Activated T-helper 17 cell treated with anti-CD3 and anti-CD28 coated beads, Interleukin-2, amount 50 U/mL, for 72 hours (primary cell): ENCODE measurements at regions not wholly inside any gene's neighbourhood (a gene's known extent, or its start where the extent isn't known, plus 50 kb on each side); places are given as distances from the start of the nearest gene placed in this dataset.
"Not testable (repeated sequence)": the region's sequence is repeated elsewhere in the genome, so short reads cannot be mapped to it uniquely, and the experiment has no call there.

Experiments used
- ATAC-seq: fragments of 150-1000 bp; cut with Tn5 transposase; replicated peaks from 2 replicates; pipeline ENCODE4 v1.10.0; 2021; ENCODE audit warnings: mild to moderate bottlenecking, moderate library complexity
- H3K27ac Mint-ChIP-seq: one replicate; pipeline ENCODE4 v1.8.0; 2022; ENCODE audit warnings: mixed read lengths
- H3K27me3 Mint-ChIP-seq: one replicate; pipeline ENCODE4 v1.8.0; 2022; ENCODE audit warnings: mixed read lengths
- H3K36me3 Mint-ChIP-seq: one replicate; pipeline ENCODE4 v1.8.0; 2022; ENCODE audit warnings: low read depth, mild to moderate bottlenecking, mixed read lengths
- H3K4me1 Mint-ChIP-seq: one replicate; pipeline ENCODE4 v1.8.0; 2022; ENCODE audit warnings: mixed read lengths
- H3K4me3 Mint-ChIP-seq: one replicate; pipeline ENCODE4 v1.8.0; 2022; ENCODE audit warnings: mild to moderate bottlenecking, mixed read lengths
- H3K9me3 Mint-ChIP-seq: one replicate; pipeline ENCODE4 v1.8.0; 2022; ENCODE audit warnings: mixed read lengths

GRCh38 chr15:96627031-96627568, 296.6 kb downstream of the NR2F2 start:
- Mint-ChIP-seq H3K36me3 (no peaks in the 10 kb centered on the region), H3K4me3 (no peak overlapping the region), H3K9me3 (no peaks in the 10 kb centered on the region), H3K27ac (no peak overlapping the region), H3K27me3 (no peaks in the 10 kb centered on the region), H3K4me1 (no peaks in the 10 kb centered on the region)
- no peak for ATAC-seq

GRCh38 chr15:96629511-96629910, 299.0 kb downstream of the NR2F2 start:
- H3K9me3 Mint-ChIP-seq, result no peaks in the 10 kb centered on the region
- H3K36me3 Mint-ChIP-seq, result no peaks in the 10 kb centered on the region
- H3K27me3 Mint-ChIP-seq, result no peaks in the 10 kb centered on the region
- no peaks in the 10 kb centered on the region for H3K4me1 Mint-ChIP-seq
- ATAC-seq, result no peak
- no peak overlapping the region for H3K27ac Mint-ChIP-seq
- H3K4me3 Mint-ChIP-seq, result no peak overlapping the region

DNA sequence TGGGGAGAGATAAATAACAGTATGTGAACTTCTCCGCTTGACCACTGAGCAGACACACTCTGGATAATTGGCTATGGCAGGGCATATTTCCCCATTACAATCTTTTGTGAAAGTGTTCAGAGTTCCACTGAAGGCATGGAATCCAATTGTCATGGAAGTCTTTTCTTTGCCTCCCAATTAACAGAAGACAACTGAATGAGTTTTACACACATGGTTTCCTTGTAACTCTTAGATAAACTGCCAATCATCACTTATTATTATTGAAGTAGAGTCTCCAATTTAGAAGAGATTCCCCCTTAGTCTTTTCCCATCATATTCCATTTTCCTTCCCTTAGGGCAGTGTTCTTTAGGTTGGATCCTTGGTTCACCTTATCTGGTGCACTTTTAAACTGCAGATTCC, 308.3 kb downstream of the NR2F2 start:
- H3K27me3 Mint-ChIP-seq, result no peaks in the 10 kb centered on the region

DNA sequence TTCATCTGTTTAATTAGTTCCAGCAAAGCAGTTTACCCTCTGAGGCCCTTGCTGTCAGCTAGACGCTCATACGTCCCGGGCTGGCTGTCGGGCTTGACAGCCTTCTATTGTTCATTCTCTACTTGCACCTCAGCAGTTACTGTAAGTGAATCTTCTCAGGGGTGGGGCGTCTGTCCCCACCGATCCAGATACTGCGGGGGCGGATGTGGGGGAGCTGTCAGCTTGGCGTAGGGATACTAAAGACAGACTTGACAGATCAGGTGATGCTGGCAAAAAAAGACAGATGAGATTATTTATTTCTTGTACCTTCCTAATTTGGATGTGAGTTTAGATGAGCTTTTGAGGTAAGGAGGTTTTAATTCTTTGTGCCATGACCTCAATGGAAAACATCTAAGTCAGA, 315.3 kb downstream of the NR2F2 start:
- H3K4me3 Mint-ChIP-seq, result no peak overlapping the region
- H3K9me3 Mint-ChIP-seq, result peaks cover 19% of the 10 kb centered on the region
- no peaks in the 10 kb centered on the region for H3K36me3 Mint-ChIP-seq
- H3K27me3 Mint-ChIP-seq, result no peaks in the 10 kb centered on the region
- H3K4me1 Mint-ChIP-seq, result no peaks in the 10 kb centered on the region
- no peak overlapping the region for H3K27ac Mint-ChIP-seq
- ATAC-seq, result no peak

More for the DNA sequence above, 308.3 kb downstream of the NR2F2 start:
- H3K27ac Mint-ChIP-seq, result no peak overlapping the region
- H3K4me3 Mint-ChIP-seq, result no peak overlapping the region
- H3K36me3 Mint-ChIP-seq, result no peaks in the 10 kb centered on the region
- H3K9me3 Mint-ChIP-seq, result no peaks in the 10 kb centered on the region
- ATAC-seq, result no peak
- H3K4me1 Mint-ChIP-seq, result no peaks in the 10 kb centered on the region

DNA sequence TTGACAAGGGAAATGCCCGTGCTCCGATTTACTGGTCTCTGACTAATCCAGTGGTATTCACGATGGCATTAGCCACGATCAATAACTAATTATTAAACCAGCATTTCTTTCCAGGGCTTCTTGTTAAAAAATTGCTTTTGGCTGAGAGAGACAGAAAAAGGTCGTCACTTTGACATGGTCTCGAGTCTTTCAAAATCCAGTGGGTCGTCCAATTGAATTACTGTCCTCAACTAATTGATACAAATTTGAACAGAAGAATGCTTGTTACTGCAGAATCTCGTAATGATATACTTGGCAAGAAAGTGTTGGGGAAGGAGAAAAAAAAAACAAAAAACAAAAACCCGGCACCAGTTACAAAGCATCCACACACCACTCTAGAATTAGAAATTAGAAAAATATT, 318.4 kb downstream of the NR2F2 start:
- no peaks in the 10 kb centered on the region for H3K4me1 Mint-ChIP-seq
- no peak overlapping the region for H3K27ac Mint-ChIP-seq
- no peak for ATAC-seq
- H3K36me3 Mint-ChIP-seq, result no peaks in the 10 kb centered on the region
- peaks cover 32% of the 10 kb centered on the region for H3K9me3 Mint-ChIP-seq
- H3K27me3 Mint-ChIP-seq, result no peaks in the 10 kb centered on the region
- H3K4me3 Mint-ChIP-seq, result no peak overlapping the region

GRCh38 chr15:96657096-96657495, 326.6 kb downstream of the NR2F2 start:
- no peaks in the 10 kb centered on the region for H3K27me3 Mint-ChIP-seq
- no peaks in the 10 kb centered on the region for H3K4me1 Mint-ChIP-seq
- H3K36me3 Mint-ChIP-seq, result no peaks in the 10 kb centered on the region
- H3K9me3 Mint-ChIP-seq, result peaks cover 11% of the 10 kb centered on the region
- ATAC-seq, result no peak
- no peak overlapping the region for H3K27ac Mint-ChIP-seq
- no peak overlapping the region for H3K4me3 Mint-ChIP-seq

DNA sequence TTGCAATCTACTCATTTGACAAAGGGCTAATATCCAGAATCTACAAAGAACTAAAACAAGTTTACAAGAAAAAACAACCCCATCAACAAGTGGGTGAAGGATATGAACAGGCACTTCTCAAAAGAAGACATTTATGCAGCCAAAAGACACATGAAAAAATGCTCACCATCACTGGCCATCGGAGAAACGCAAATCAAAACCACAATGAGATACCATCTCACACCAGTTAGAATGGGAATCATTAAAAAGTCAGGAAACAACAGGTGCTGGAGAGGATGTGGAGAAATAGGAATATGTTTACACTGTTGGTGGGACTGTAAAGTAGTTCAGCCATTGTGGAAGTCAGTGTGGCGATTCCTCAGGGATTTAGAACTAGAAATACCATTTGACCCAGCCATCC, 336.5 kb downstream of the NR2F2 start:
- not testable (repeated sequence) for H3K36me3 Mint-ChIP-seq, H3K4me1 Mint-ChIP-seq, ATAC-seq, H3K27ac Mint-ChIP-seq, H3K4me3 Mint-ChIP-seq, H3K9me3 Mint-ChIP-seq, H3K27me3 Mint-ChIP-seq

DNA sequence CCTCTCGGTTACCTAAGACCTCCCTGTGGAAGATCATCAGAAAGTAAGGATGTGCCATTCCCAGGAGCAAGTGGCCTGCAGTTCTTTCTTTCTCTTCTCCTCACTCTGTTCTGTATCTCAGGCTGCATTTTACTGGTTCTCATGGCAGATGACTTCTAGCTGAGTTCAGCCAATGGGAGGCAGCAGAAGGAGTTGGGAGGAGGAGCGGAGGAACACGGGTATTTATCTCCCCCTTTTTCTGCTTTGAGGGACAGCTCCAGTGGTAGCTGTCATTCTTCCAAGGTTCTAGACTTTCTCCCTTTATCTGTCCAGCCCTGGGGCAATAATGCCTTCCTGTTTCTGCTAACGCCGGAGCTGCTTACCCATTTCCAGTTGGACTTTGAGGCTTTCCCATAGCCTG, 339.9 kb downstream of the NR2F2 start:
- no peaks in the 10 kb centered on the region for H3K36me3 Mint-ChIP-seq
- no peaks in the 10 kb centered on the region for H3K4me1 Mint-ChIP-seq
- H3K9me3 Mint-ChIP-seq, result no peaks in the 10 kb centered on the region
- ATAC-seq, result no peak
- no peak overlapping the region for H3K27ac Mint-ChIP-seq
- H3K27me3 Mint-ChIP-seq, result no peaks in the 10 kb centered on the region
- H3K4me3 Mint-ChIP-seq, result no peak overlapping the region

GRCh38 chr15:96672629-96673028, 342.1 kb downstream of the NR2F2 start:
- ATAC-seq, result no peak
- H3K4me1 Mint-ChIP-seq, result no peaks in the 10 kb centered on the region
- H3K9me3 Mint-ChIP-seq, result no peaks in the 10 kb centered on the region
- no peak overlapping the region for H3K27ac Mint-ChIP-seq
- no peaks in the 10 kb centered on the region for H3K36me3 Mint-ChIP-seq
- H3K27me3 Mint-ChIP-seq, result no peaks in the 10 kb centered on the region
- H3K4me3 Mint-ChIP-seq, result no peak overlapping the region

DNA sequence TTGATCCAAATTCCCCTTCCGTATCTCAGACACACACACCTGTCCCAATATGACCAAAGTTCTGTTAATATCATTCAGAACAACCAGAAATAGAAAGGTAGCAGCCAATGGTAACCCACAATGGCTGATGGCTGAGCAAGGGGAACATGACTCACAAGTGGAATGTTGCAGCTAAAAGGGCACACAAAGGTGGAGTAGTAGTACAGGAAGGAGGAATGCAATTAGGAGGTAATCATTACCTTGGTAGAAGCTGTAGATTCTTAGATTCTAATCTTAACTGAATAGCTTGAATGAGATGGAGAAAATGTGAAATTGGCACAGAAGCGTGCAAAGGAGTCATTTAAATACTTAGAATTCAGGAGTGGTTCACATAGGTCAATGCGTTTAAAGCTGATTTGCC, 347.9 kb downstream of the NR2F2 start:
- Mint-ChIP-seq H3K4me3 (no peak overlapping the region), H3K27me3 (no peaks in the 10 kb centered on the region), H3K36me3 (no peaks in the 10 kb centered on the region), H3K27ac (no peak overlapping the region), H3K9me3 (no peaks in the 10 kb centered on the region), H3K4me1 (no peaks in the 10 kb centered on the region)
- ATAC-seq, result no peak

GRCh38 chr15:96687388-96688107, 357.0 kb downstream of the NR2F2 start:
- Mint-ChIP-seq H3K4me1 (no peaks in the 10 kb centered on the region), H3K36me3 (no peaks in the 10 kb centered on the region), H3K27ac (no peak overlapping the region), H3K4me3 (no peak overlapping the region), H3K9me3 (no peaks in the 10 kb centered on the region), H3K27me3 (no peaks in the 10 kb centered on the region)
- ATAC-seq, result no peak

DNA sequence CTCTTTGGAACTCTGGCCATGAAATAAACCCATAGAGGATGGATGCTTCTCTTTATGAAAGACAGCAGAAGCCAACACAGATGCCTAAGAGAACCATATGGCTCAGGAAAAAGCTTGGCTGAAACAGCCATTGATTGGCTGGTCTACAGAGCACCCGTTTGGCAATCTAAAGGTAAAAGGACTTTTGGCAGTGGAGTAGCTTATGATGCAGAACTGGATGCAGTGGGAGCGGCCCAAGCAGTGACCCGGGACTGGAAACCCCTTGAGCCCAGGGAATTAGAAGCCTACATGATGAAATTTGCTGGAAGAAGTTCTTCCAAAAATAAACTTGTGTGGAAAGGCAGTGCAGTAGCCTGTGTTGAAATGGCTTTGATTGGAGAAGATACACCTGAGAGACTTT, 360.2 kb downstream of the NR2F2 start:
- ATAC-seq, result no peak
- H3K36me3 Mint-ChIP-seq, result no peaks in the 10 kb centered on the region
- no peaks in the 10 kb centered on the region for H3K4me1 Mint-ChIP-seq
- no peaks in the 10 kb centered on the region for H3K27me3 Mint-ChIP-seq
- H3K9me3 Mint-ChIP-seq, result peaks cover 7% of the 10 kb centered on the region
- H3K4me3 Mint-ChIP-seq, result no peak overlapping the region
- H3K27ac Mint-ChIP-seq, result no peak overlapping the region

GRCh38 chr15:96692826-96693225, 362.3 kb downstream of the NR2F2 start:
- H3K4me3 Mint-ChIP-seq, result no peak overlapping the region
- H3K27me3 Mint-ChIP-seq, result no peaks in the 10 kb centered on the region
- no peak for ATAC-seq
- H3K36me3 Mint-ChIP-seq, result no peaks in the 10 kb centered on the region
- H3K4me1 Mint-ChIP-seq, result no peaks in the 10 kb centered on the region
- H3K9me3 Mint-ChIP-seq, result peaks cover 7% of the 10 kb centered on the region
- H3K27ac Mint-ChIP-seq, result no peak overlapping the region

GRCh38 chr15:96693515-96693914, 363.0 kb downstream of the NR2F2 start:
- ATAC-seq, result no peak
- no peaks in the 10 kb centered on the region for H3K36me3 Mint-ChIP-seq
- H3K27ac Mint-ChIP-seq, result no peak overlapping the region
- no peaks in the 10 kb centered on the region for H3K4me1 Mint-ChIP-seq
- H3K4me3 Mint-ChIP-seq, result no peak overlapping the region
- peaks cover 7% of the 10 kb centered on the region for H3K9me3 Mint-ChIP-seq
- H3K27me3 Mint-ChIP-seq, result no peaks in the 10 kb centered on the region

DNA sequence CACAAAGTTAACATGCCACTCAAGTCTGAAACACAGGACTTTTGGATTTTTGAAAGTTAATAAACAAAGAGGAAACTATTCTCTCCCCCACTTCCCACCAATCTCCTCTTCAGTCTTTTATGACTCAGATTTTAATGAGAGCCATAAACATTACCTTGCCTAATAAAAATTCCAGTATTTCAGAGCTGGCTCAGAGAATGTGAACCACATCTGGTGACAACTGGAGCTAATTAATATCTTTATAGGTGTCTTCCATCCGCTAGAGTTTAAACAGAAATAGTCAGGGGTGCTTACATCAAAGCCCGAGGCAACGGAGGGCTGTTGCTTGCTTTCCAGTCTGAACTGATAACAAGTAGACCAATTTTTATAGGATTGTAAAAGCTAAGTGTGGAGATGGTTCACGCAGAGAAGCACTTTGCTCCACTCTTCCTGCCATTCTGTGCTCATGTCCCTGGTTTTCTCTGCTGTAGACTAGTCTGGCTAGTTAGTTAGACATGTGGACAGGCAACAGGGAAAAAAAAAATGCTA, 363.6 kb downstream of the NR2F2 start:
- Mint-ChIP-seq H3K9me3 (peaks cover 7% of the 10 kb centered on the region), H3K36me3 (no peaks in the 10 kb centered on the region), H3K27ac (no peak overlapping the region), H3K4me1 (no peaks in the 10 kb centered on the region), H3K27me3 (no peaks in the 10 kb centered on the region), H3K4me3 (no peak overlapping the region)
- no peak for ATAC-seq
